NB4 (cell line): ENCODE measurements at regions not wholly inside any gene's neighbourhood (a gene's known extent, or its start where the extent isn't known, plus 50 kb on each side); places are given as distances from the start of the nearest gene placed in this dataset.

Source experiments
- MYC ChIP-seq: IDR thresholded peaks from 2 replicates; pipeline ENCODE4 v1.6.1; 2011; ENCODE audit warnings: low read depth, low read length
- POLR2A ChIP-seq: IDR thresholded peaks from 2 replicates; pipeline ENCODE4 v1.6.1; 2011; ENCODE audit warnings: mild to moderate bottlenecking; ENCODE audit not compliant: insufficient read length; ENCODE audit errors: extremely low read depth
- TF ChIP-seq, protein P1 (sequence below): IDR thresholded peaks from one replicate; pipeline ENCODE4 v1.5.1; 2012; ENCODE audit warnings: low read depth, low read length
- TF ChIP-seq, protein P2 (sequence below): IDR thresholded peaks from 2 replicates; pipeline ENCODE4 v1.6.1; 2011; ENCODE audit warnings: low read depth, low read length

DNA sequence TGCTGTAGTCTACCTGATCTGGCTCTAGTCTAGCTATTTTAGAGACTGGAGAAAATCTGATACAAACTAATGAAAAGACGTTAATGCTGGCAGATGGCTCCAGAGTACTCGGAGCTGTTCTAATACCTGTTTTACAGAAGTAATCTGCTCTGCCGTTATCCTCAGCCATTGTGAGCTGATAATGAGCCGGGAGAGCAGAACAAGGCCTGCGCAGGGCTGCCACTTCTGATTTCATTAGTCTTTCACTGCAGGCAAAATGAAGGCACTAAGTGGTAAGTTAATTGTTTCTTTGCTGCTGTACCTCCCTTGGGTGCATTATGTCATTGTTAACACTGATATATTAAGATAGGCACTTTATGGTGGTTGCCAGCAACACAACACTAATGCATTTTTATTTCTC, 456.4 kb upstream of the PFKP start:
- TF ChIP-seq, protein P1, sequence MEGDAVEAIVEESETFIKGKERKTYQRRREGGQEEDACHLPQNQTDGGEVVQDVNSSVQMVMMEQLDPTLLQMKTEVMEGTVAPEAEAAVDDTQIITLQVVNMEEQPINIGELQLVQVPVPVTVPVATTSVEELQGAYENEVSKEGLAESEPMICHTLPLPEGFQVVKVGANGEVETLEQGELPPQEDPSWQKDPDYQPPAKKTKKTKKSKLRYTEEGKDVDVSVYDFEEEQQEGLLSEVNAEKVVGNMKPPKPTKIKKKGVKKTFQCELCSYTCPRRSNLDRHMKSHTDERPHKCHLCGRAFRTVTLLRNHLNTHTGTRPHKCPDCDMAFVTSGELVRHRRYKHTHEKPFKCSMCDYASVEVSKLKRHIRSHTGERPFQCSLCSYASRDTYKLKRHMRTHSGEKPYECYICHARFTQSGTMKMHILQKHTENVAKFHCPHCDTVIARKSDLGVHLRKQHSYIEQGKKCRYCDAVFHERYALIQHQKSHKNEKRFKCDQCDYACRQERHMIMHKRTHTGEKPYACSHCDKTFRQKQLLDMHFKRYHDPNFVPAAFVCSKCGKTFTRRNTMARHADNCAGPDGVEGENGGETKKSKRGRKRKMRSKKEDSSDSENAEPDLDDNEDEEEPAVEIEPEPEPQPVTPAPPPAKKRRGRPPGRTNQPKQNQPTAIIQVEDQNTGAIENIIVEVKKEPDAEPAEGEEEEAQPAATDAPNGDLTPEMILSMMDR = no peak
- TF ChIP-seq POLR2A (no peak), MYC (no peak)
- TF ChIP-seq, protein P2, sequence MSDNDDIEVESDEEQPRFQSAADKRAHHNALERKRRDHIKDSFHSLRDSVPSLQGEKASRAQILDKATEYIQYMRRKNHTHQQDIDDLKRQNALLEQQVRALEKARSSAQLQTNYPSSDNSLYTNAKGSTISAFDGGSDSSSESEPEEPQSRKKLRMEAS = no peak
